Kasumi-1 (cell line): ENCODE measurements at regions not wholly inside any gene's neighbourhood (a gene's known extent, or its start where the extent isn't known, plus 50 kb on each side); places are given as distances from the start of the nearest gene placed in this dataset.

ENCODE experiments used
- DNase-seq, 2 experiments: peaks; one replicate each; lab custom pipeline; 2025; lab: John Stamatoyannopoulos, UW

GRCh38 chr2:241924069-241924908, 54.8 kb downstream of the RTP5 start:
- peak in 1 of 2 experiments; percentile 2 for DNase-seq

- no peak for DNase-seq
These were observed 55.4 kb downstream of the RTP5 start for GRCh38 chr2:241924909-241925250.

GRCh38 chr2:241925277-241925676, 55.7 kb downstream of the RTP5 start:
- DNase-seq, result no peak

GRCh38 chr2:241925821-241926441, 56.4 kb downstream of the RTP5 start:
- no peak for DNase-seq

- no peak for DNase-seq
These were observed 57.2 kb downstream of the RTP5 start for GRCh38 chr2:241926541-241927311.

GRCh38 chr2:241929551-241930490, 60.3 kb downstream of the RTP5 start:
- DNase-seq, result no peak

GRCh38 chr2:241931084-241931975, 61.8 kb downstream of the RTP5 start:
- no peak for DNase-seq

- DNase-seq, result no peak
These were observed 62.7 kb downstream of the RTP5 start for GRCh38 chr2:241931976-241932898.

- no peak for DNase-seq
These were observed 63.3 kb downstream of the RTP5 start for GRCh38 chr2:241932899-241933178.

GRCh38 chr2:241933179-241933911, 63.8 kb downstream of the RTP5 start:
- no peak for DNase-seq

- no peak for DNase-seq
These were observed 65.8 kb downstream of the RTP5 start for GRCh38 chr2:241935314-241935713.

- DNase-seq, result no peak
These were observed 66.2 kb downstream of the RTP5 start for GRCh38 chr2:241935774-241936173.

- DNase-seq, result no peak
These were observed 67.1 kb downstream of the RTP5 start for GRCh38 chr2:241936457-241937133.

- no peak for DNase-seq
These were observed 67.8 kb downstream of the RTP5 start for GRCh38 chr2:241937297-241937696.

GRCh38 chr2:241939541-241939940, 70.0 kb downstream of the RTP5 start:
- DNase-seq, result no peak

- DNase-seq, result peak; percentile 1
These were observed 70.8 kb downstream of the RTP5 start for GRCh38 chr2:241940329-241940728.

GRCh38 chr2:241941691-241942301, 72.3 kb downstream of the RTP5 start:
- DNase-seq, result peak; percentile 49 to 64
